ENCODE measurements at regions not wholly inside any gene's neighbourhood (a gene's known extent, or its start where the extent isn't known, plus 50 kb on each side); places are given as distances from the start of the nearest gene placed in this dataset.

- DNase-seq (ENCODE audit: low spot score), result no peak
These were observed 1003.3 kb upstream of the NR2F2 start for GRCh38 chr15:95327183-95327525.

DNA sequence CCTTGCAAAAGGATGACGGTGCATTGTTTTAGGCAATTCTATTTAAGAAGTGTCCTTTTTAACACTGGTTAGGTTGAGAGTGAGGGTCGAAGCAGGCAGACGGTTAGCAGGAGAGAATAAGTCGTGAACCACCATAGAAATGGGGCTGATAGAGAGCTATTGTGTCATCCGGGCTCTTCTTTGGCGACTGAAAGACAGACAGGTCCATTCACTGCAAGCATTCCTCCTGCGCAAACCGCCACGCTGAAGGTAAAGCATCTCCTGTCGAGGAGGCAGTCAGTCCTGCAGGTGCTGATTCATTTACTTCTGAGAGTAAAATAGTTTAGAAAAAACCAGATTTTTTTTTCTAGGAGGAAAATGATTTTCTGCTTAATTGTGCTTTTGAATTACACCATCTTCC lies 1002.8 kb upstream of the NR2F2 start:
- no peak for DNase-seq (ENCODE audit: low spot score)

- no peak for DNase-seq (ENCODE audit: low spot score)
These were observed 1001.9 kb upstream of the NR2F2 start for GRCh38 chr15:95328559-95328958.

GRCh38 chr15:95329362-95329761 lies 1001.1 kb upstream of the NR2F2 start:
- no peak for DNase-seq (ENCODE audit: low spot score)

- no peak for DNase-seq (ENCODE audit: low spot score)
These were observed 988.8 kb upstream of the NR2F2 start for GRCh38 chr15:95341686-95342085.

- DNase-seq (ENCODE audit: low spot score), result no peak
These were observed 984.6 kb upstream of the NR2F2 start for GRCh38 chr15:95345867-95346266.

DNA sequence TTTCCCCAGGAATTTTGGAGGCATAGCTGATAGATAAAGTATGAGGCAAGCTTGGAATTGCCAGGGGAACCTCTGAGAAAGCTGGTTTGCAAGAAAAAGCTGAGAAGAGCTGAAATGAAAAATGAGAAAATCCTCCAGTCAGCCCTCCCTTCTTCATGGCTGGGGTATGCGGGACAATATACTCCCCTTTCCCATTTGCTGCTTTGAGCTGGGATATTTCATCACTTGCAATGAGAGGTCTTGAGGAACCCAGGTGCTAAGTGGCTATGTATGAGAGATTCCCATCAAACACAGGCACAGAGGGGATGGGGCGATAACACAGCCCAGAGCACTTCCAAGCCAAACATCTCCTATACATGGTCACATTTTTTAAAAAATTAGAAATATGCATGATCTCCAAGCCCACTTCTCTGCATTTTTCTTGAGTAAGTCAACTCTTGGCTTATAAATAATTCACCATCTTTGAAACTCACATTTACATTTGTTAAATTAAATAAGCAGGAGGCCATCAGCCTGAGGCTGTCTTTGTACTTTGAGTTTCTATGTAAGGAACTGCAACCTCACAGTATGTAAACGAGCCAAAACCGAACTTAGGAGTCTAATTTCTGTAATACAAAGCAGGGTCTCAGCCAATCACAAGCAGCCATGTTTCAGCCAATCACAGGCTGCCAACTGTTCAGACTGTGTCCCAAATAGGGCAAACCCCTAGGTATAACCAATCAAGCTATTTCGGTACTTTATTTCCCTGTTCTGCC lies 983.6 kb upstream of the NR2F2 start:
- DNase-seq (ENCODE audit: low spot score), result no peak

- no peak for DNase-seq (ENCODE audit: low spot score)
These were observed 982.7 kb upstream of the NR2F2 start for GRCh38 chr15:95347837-95348236.

GRCh38 chr15:95350908-95351307 lies 979.6 kb upstream of the NR2F2 start:
- no peak for DNase-seq (ENCODE audit: low spot score)

GRCh38 chr15:95352631-95353187 lies 977.8 kb upstream of the NR2F2 start:
- DNase-seq (ENCODE audit: low spot score), result no peak

GRCh38 chr15:95353512-95353911 lies 977.0 kb upstream of the NR2F2 start:
- no peak for DNase-seq (ENCODE audit: low spot score)

GRCh38 chr15:95359966-95360365 lies 970.5 kb upstream of the NR2F2 start:
- no peak for DNase-seq (ENCODE audit: low spot score)

DNA sequence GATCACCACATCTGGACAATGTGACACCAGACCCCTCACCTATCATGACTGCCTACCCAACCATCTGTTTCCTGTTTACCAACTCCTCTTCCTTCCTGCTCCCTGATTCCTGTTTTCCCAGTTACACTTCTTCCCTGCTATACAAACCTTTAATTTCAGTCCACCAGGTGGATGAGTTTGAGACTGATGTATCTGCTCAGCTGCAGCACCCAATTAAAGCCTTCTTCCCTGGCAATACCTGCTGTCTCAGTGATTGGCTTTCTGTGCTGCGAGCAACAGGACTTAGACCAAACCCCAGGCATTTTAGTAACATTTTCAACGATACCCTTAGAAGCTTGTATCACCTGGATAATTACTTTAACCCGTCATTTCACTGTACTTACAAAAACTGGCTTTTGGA lies 968.2 kb upstream of the NR2F2 start:
- no peak for DNase-seq (ENCODE audit: low spot score)

GRCh38 chr15:95363646-95364045 lies 966.9 kb upstream of the NR2F2 start:
- no peak for DNase-seq (ENCODE audit: low spot score)

DNA sequence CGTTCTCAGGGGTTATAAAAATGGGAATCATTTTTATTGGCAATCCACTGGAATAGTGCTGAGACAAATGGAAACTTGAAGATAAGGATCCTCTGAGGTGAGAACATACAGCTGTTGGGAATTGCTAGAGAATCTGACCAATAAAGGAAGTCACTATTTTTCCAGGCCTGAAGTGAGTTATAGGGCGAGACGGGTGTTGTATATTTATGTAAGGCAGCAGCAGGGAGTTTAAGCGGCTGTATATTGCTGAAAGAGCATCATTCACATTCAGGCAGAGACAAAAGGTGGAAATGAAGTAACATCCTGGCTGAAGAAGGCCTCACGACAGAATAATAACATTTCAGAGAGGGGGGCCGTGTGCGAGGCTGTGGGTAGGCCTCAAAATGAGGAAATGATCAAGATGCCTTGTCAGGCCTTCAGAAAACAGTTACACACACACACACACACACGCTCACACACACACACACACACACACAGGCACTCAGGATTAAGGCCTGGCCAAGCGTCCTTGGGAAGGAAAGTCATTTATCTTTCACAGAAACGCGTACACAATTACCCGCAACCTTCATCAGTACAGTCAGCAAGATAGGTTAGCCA lies 964.9 kb upstream of the NR2F2 start:
- no peak for DNase-seq (ENCODE audit: low spot score)

GRCh38 chr15:95368191-95368590 lies 962.3 kb upstream of the NR2F2 start:
- DNase-seq (ENCODE audit: low spot score), result no peak

DNA sequence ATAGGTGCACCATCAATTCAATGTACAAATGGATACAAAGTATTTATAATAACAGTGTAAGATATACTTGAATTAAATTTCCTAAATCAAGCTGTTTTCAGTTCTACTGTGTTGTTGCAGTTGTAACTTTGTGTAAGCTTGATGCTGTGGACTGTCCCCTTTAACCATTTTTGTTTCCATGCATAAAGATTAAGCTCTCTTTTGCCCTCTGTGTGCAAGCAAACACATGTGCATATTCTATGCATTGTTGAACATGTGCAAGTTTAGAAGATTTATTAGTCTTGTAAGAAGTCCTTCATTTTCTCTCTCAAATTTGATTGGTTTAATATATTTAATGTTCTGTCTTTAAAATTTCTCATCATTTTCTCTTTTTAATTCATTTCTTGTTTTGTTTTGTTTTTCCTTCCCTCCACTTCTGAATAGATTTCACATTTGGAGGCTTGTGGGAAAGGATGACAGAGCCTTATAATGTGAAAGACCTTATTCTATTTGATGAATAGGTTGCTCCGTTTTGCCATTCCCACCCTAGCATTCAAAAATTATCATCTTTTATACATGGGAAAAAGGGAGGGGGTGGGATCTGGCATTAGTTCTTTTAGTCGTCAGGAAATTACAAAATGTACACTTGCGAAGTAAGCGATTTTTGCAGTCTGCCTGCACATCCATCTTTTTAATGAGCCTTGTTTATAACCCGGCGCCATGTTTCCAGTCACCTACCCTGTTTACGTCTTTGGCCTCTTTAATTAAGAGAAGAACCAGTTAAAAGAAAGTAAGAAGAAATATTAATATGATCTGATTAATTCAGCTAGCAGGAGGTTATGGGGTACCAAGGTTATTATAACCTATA lies 961.5 kb upstream of the NR2F2 start:
- DNase-seq (ENCODE audit: low spot score), result no peak

DNA sequence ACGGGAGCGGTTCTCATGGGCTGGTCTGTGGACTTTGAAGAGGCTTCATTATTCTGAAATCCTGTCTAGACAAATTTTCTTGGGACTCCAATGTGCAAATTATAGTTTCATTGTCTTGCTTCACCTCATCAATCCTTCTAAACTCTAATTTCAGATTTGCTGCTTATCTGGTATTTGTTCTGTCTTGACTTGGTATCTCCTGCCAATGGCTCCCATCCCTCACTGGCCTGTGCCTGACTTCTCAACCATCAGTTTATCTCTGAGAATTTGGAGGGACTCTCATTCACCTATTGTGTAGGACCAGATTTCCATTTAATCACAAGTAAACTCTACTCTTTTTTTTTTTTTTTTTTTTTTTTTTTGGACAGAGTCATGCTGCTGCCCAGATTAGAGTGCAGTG lies 960.2 kb upstream of the NR2F2 start:
- no peak for DNase-seq (ENCODE audit: low spot score)

DNA sequence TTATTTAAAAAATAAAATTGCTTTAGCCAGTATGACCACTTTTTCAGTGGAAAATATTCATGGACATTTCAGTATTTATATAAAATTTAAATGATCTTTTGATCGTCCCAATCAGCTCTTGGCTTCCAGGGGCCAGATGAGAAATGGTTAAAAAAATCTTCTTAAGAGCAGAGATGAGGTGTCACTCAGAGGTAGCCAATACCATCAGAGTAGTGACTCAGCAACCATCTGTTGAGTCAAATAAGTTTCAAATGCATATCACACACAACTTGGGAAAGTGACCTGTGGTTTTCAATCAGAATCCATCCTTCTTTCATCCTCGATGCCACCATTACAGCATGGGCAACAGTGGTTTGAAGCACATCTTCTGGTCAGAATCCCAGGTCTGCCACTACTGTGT lies 958.8 kb upstream of the NR2F2 start:
- no peak for DNase-seq (ENCODE audit: low spot score)

DNA sequence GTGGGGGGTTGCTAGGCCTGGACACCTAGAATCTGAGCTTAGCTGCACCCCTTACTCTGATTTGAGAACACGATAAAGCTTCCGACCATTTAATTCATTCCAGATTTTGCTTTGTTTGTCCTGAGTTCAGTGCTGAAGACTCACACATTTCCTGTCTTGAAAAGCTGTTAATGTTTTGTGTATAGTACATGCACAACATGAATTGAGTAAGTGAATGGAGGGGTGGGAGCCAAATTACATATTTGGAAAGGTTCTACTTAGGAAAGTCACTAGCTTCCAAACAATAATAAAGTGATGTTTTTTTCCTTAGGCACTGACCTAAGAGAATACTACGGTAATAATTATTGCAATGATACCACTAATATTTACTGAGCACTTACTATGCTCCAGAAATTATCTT lies 955.2 kb upstream of the NR2F2 start:
- DNase-seq (ENCODE audit: low spot score), result no peak

GRCh38 chr15:95377258-95377852 lies 953.1 kb upstream of the NR2F2 start:
- DNase-seq (ENCODE audit: low spot score), result no peak
